ENCODE measurements at regions not wholly inside any gene's neighbourhood (a gene's known extent, or its start where the extent isn't known, plus 50 kb on each side); places are given as distances from the start of the nearest gene placed in this dataset.

GRCh38 chr3:118088696-118089095 lies 946.0 kb downstream of the IGSF11 start:
- TF ChIP-seq, protein P1, sequence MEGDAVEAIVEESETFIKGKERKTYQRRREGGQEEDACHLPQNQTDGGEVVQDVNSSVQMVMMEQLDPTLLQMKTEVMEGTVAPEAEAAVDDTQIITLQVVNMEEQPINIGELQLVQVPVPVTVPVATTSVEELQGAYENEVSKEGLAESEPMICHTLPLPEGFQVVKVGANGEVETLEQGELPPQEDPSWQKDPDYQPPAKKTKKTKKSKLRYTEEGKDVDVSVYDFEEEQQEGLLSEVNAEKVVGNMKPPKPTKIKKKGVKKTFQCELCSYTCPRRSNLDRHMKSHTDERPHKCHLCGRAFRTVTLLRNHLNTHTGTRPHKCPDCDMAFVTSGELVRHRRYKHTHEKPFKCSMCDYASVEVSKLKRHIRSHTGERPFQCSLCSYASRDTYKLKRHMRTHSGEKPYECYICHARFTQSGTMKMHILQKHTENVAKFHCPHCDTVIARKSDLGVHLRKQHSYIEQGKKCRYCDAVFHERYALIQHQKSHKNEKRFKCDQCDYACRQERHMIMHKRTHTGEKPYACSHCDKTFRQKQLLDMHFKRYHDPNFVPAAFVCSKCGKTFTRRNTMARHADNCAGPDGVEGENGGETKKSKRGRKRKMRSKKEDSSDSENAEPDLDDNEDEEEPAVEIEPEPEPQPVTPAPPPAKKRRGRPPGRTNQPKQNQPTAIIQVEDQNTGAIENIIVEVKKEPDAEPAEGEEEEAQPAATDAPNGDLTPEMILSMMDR (IDR thresholded peaks at IDR 0.05) = no peak
- TF ChIP-seq POLR2AphosphoS5 (IDR thresholded peaks at IDR 0.05; ENCODE audit: insufficient read depth in 1 of 2, low read depth in 1 of 2) = no peak
